NOMO-1 treated with dmso at 0.1 percent for 144 hours (cell line): ENCODE measurements at regions not wholly inside any gene's neighbourhood (a gene's known extent, or its start where the extent isn't known, plus 50 kb on each side); places are given as distances from the start of the nearest gene placed in this dataset.

Experiments
- DNase-seq: peaks from one replicate; lab custom pipeline; 2025; ENCODE audit not compliant: unreplicated experiment; lab: John Stamatoyannopoulos, UW

DNA sequence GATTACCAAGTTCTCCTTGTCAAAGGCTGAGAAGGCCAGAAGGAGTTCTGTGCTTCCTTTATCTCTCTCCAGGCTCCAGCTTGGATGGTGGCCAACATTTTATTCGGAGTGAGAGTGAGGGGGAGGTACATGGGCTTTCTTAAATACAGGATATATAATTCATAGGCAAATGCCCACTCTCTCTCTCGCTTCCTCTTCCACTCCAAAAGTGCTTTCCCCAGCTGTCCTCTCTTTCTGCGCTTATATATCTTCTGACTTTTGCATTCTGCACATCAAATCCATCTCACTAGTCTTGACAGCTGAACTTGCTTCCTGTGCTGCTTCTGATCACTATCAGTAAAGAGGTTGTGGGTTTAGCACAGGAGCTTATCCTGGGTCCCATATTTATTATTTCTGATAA is 125.4 kb upstream of the ARHGAP20 start:
- DNase-seq: no peak

- no peak for DNase-seq
These were observed 122.9 kb upstream of the ARHGAP20 start for GRCh38 chr11:110835106-110835505.

DNA sequence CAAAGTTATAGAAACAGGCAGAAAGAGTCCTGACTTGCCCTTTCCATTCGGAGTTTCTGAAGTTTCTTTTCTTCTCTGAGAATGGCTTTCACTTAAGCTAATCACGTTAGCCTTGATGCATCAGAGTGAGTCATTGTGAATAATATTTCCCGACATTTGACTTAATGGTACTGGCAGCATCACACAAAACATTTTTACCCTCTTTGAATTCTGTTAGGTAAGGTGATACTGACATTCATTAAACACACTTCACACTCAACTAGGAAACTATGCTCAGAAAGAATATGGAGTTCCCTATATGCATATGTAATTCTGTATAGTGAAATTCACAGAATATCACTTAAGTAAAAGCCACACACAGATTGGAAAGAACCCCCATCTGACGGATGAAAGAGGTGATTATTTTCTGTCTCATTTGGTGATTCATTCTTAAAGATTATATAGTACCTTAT is 120.8 kb upstream of the ARHGAP20 start:
- DNase-seq: no peak

GRCh38 chr11:110832539-110832938 is 120.3 kb upstream of the ARHGAP20 start:
- no peak for DNase-seq

DNA sequence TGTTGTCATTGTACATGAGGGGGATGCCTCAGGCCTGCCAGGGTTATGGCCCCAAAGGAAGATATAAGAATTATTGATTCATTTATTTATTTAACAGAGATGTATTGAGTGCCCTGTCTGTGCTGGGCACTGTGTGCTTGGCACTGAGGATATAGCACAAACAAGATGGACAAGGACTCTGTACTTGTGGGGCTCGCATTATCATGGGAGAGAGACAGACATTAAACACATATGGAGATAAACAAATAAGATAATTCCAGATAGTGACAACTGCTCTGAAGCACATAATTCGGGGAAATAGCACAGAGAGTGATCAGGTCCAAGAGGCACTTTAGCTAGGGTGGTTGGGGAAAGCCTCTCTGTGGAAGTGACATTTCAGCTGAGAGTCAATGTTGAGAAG is 119.8 kb upstream of the ARHGAP20 start:
- DNase-seq: no peak

DNA sequence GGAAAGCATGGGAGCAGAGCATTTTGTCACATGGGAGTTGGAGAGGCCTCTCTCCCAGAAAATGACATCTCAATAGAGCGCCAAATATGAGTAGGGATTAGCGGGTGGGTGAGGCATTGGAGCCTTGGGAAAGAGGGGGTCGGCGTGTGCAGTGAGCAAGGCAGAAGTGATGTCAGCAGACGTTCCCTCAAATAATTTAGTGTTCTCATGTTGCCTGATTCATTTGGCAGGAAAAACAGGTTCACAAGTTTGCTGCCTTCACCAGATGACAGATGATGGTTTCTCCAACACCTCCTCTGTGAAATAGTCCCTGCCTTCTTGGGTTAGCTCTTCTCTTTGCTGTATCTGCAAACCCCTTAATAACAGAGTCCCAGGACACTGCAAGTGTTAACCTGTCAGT is 118.5 kb upstream of the ARHGAP20 start:
- DNase-seq: no peak

DNA sequence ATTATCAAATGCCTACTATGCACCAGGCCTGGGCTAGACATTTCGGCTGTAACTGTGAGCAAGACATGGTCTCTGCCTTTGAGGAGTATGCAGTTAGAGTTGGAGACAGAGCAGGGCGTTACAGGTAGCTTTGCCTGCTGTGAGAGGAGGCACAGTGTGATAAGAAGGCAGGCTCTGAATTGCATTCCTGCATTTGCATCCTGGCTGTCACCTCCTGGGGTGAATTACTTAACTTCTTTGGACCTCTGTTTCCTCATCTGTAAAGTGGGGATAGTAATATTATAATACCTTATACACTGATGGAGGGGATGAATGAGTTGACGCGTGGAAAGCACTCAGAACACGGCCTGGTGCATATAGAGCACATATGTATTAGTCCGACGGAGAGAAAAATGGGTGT is 118.1 kb upstream of the ARHGAP20 start:
- DNase-seq: no peak

DNA sequence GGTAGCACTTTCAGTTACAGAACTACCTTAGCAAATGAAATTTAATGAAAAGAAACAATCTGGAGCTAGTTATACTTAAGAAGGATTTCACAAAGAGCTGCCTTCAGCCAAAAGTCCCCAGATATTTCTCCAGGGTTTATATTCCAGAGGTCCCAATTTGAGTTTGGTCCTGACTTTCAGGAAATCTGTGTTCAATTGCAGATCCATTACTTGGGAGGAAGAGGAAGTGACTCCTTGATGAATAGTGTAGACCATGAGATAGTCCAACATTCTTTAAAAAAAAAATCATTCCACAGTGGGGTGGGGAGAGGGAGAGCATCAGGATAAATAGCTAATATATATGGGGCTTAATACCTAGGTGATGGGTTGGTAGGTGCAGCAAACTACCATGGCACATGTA is 117.6 kb upstream of the ARHGAP20 start:
- DNase-seq: no peak

GRCh38 chr11:110828086-110828485 is 115.8 kb upstream of the ARHGAP20 start:
- DNase-seq: no peak

- DNase-seq: no peak
These were observed 115.0 kb upstream of the ARHGAP20 start for GRCh38 chr11:110827276-110827675.

DNA sequence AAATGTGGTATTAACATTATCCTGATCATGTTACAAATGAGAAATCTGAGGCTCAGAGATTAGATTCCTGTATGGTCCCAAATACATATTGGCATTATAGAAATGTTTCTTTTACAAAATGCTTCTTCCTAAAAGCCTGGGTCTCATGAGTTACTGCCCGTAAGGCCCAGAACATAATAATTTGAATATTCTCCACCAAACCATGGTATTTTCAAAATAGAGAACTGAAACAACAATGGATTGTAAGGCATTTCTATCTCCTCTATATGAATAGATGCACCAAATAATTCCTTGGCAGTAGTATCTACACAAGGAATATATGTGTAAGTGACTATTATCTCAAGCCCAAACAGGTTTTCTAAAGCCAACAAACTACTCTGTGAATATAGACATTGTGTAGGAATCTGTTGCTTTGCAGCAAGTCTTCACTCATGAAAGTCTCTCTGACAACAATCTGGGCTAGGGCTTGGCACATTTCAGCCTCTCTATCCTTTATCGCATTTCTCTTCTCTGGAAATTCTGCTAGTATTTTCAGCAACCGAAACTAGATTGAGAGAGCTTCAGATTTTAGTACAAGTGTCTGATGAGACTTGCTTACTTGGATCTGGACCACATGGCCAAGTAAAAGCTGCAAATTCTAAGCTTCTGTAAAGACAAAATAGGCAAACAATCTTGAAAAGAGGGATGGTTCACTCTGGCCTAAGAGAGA is 112.8 kb upstream of the ARHGAP20 start:
- no peak for DNase-seq

DNA sequence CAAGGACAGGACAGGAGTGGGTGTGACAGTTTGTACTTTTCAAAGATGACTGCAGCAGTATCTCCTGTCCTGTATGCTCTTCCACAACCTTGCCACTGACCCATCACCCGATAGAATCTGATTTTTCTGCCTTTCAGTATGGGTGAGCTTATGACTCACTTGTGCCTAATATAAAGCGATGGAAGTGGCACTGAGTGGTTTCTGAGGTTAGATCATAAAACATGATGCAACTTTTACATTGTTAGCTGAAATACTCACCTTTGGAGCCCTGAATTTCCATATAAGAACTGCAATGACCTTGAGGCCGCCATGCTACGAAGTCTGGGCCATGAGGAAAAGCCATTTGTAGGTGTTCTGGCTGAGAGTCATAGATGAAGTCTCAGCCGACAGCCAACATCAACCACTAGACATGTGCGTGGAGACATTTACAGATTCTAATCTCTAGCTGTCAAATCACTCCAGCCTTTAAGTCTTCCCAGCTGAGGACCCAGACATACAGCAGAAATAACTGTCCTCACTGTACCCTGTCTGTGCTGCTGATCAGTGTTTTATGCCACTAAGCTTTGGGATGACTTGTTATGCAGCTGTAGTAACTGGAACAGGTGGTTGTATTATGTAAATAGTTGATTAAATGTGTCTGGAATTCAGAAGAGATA is 105.9 kb upstream of the ARHGAP20 start:
- DNase-seq: peak; percentile 17

DNA sequence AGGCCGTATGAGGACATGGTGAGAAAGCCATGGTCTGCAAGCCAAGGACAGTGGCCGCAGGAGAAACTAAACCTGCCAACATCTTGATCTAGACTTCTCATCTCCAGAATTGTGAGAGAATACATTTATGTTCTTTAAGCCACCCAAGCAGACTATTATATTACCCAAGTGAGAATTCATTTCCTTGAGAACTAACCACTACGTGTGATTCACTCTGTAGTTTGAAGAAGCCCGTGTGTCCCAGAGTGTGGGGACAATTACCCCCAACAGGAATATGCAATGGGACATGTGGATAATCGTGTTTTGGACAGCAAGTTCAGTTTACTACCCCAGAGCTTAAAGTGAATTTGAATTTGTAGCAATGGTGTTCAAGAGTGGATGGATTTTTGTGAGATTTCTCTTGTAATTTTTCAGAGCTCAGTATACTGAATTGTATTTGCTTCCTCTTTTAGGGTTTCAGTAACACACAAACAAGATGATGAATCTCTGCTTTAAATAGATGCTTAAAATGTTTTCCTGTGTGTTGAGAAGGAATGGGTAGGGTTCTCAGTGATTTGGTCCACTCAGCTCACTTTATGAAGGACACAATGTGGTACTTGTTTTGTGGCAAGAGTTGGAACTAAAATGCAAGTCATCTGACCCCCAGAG is 100.0 kb upstream of the ARHGAP20 start:
- no peak for DNase-seq

GRCh38 chr11:110809417-110810199 is 97.4 kb upstream of the ARHGAP20 start:
- no peak for DNase-seq

GRCh38 chr11:110808248-110808647 is 96.0 kb upstream of the ARHGAP20 start:
- no peak for DNase-seq

DNA sequence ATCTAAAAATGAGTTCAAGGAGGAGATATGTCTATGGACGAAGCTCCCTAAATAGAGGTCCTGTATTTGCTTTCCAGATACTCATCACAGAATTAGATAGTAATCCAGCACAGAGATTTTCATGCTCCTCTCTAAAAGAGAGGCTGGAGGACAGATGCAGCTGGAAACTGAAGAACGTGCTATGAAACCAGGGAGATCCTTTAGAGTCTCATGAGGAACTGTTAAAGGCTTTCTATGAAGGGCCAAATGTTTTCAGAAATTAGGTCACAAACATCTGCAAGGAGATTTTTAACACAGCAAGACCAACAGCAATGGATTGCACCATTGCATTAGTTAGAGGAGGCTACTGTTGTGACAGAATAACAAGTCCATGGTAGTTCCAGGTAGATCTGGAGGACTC is 95.6 kb upstream of the ARHGAP20 start:
- no peak for DNase-seq

DNA sequence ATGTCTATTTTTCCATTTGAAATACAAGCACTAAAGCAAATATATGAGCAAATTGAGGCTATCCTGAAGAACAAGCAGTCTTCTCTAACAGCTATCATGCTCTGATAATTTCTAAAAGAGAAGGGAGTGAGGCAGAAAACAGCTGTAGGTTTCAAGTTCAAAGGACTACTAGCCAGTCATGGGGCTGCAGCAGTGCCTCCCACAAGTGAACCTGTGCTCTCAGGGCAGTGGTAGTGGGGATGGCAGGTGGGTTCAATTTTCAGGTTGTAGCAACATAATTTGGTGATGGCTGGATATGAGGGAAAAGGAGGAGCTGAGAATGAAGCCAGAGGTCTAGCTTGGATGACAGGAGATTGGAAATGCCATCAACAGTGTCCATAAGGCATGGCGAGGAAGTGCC is 93.5 kb upstream of the ARHGAP20 start:
- no peak for DNase-seq

- no peak for DNase-seq
These were observed 89.9 kb upstream of the ARHGAP20 start for GRCh38 chr11:110802162-110802561.

DNA sequence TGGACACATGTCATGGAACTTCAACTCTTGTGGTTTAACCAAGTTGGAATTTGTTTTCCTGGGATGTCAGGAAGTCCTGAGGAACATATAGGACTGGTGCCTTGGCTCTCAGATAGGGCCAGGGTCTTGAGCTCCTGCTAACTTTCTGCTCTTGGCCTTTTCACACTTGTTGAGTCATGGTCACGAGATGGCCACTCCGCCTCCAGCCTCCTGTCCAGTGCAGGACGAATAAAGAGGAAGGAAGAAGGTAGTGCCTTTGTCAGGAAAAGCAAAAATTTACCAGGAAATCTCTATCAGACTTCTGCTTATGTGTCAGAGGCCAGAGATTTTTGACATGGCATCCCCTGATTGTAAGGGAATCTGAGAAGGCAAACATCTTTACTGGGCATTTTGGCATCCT is 89.1 kb upstream of the ARHGAP20 start:
- no peak for DNase-seq

- no peak for DNase-seq
These were observed 86.1 kb upstream of the ARHGAP20 start for GRCh38 chr11:110798201-110798900.

DNA sequence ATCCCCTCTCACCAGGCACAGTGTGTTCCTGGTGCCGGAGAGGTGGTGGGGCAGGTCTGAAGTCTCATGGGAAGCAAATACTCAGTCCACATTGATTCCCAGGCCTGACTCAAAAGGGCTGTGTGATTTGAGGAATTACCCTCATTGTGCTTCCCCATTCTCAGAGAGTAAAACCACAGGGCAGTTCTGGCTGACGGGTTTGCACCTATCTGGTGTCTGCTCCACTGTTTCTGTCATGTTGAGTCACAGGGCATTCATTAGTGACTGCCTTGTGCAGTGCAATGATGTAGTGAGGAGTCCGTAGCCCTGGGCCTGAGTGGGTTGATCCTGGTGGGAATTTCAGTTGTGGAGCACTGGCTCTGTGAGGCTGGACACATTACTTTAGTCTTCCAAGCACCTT is 85.2 kb upstream of the ARHGAP20 start:
- peak; percentile 51 for DNase-seq
